ENCODE measurements at regions not wholly inside any gene's neighbourhood (a gene's known extent, or its start where the extent isn't known, plus 50 kb on each side); places are given as distances from the start of the nearest gene placed in this dataset.

DNA sequence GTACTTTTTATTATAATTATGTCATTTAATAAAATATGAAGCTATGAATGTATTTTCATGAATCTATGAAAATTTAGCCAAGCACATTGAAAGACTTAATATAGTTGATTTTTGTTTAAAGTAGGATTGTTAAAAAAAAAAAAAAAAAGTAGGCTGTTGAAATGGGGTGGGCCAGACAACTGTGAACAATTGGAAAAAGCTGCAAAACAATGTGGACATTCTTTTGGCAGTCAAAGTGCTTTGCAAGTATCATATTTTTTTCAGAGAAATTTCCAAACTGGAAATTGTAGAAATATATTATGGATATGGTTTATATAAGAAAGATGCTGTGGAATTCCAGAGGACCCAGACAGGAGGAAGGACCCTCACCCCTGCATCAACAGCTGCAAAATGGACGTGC lies 82.1 kb downstream of the ETAA1 start:
- H3K4me3 ChIP-seq (ENCODE audit: low read depth, low read length) = no peak overlapping the region
- TF ChIP-seq, protein P1, sequence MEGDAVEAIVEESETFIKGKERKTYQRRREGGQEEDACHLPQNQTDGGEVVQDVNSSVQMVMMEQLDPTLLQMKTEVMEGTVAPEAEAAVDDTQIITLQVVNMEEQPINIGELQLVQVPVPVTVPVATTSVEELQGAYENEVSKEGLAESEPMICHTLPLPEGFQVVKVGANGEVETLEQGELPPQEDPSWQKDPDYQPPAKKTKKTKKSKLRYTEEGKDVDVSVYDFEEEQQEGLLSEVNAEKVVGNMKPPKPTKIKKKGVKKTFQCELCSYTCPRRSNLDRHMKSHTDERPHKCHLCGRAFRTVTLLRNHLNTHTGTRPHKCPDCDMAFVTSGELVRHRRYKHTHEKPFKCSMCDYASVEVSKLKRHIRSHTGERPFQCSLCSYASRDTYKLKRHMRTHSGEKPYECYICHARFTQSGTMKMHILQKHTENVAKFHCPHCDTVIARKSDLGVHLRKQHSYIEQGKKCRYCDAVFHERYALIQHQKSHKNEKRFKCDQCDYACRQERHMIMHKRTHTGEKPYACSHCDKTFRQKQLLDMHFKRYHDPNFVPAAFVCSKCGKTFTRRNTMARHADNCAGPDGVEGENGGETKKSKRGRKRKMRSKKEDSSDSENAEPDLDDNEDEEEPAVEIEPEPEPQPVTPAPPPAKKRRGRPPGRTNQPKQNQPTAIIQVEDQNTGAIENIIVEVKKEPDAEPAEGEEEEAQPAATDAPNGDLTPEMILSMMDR (IDR thresholded peaks at IDR 0.05; ENCODE audit: borderline replicate concordance, insufficient read depth, low read depth, low read length) = no peak

DNA sequence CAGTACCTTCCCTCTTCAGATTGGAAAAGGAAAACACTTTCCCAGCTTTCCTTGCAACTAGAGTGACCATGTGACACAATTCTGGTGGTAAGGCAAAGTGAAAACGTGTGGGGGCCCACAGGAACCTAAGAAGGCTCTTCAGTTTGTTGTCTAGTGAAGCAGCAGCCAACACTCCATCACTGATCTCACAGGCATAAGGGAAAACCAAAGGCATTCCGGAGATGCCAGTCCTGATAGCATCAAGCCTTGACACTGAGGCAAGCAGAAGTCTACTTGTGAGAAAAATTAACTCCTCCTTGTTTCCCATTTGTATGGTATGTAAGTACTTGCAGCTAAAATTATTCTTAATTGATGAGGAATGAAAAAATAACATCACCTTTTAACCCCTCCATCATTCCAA lies 88.3 kb downstream of the ETAA1 start:
- TF ChIP-seq, protein P1 (IDR thresholded peaks at IDR 0.05; ENCODE audit: borderline replicate concordance, insufficient read depth, low read depth, low read length) = no peak
- H3K4me3 ChIP-seq (ENCODE audit: low read depth, low read length) = no peak overlapping the region

DNA sequence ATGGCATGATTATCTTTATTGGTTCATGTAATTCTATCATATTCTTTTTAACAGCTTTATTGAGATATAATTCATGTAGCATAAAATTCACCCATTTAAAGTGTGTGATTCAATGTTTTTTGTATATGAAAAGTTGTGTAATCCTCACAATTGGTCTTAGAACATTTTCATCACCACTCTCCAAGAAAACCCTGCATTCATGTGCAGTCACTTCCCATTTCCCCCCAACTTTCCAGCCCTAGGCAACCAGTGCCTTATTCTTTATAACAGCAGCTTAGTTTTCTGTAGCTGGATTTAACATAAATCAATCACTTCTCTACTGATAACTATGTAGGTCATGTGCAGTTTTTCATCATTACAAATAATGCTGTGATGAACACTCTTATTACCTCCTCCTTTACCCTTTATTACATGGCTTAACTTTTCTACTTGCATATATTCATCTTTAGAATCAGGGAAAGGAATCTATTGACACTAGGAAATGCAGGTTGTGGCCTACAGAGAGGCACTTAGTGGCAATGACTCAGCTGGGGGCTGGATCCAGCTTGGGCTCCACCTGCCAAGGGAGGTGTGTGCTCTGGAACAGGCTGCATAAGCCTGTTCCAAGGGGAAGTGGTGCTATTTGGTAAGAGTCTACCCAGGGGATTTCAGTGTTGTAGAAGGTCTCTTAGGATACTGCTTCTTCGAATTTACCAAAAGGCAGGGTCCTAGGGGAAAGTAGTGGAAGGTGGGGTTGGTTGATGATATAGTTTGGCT lies 89.1 kb downstream of the ETAA1 start:
- TF ChIP-seq, protein P1 (IDR thresholded peaks at IDR 0.05; ENCODE audit: borderline replicate concordance, insufficient read depth, low read depth, low read length) = no peak
- H3K4me3 ChIP-seq (ENCODE audit: low read depth, low read length) = no peak overlapping the region

DNA sequence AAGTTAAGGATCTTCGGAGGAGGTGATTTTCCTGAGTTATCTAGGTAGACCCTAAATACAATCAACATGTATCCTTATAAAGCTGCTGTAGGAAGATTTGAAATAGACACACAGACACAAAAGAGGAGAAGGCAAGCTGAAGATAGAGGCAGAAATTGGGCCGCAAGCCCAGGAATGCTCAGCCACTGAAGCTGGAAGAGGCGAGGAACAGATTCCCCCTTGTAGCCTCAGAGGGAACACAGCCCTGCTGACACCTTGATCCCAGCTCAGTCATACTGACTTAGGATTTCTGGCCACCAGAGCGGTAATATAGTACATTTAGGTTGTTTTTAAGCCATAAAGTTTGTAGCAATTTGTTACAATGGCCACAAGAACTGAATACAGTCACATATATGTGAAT lies 90.9 kb downstream of the ETAA1 start:
- TF ChIP-seq, protein P1 (IDR thresholded peaks at IDR 0.05; ENCODE audit: borderline replicate concordance, insufficient read depth, low read depth, low read length) = no peak
- H3K4me3 ChIP-seq (ENCODE audit: low read depth, low read length) = no peak overlapping the region

DNA sequence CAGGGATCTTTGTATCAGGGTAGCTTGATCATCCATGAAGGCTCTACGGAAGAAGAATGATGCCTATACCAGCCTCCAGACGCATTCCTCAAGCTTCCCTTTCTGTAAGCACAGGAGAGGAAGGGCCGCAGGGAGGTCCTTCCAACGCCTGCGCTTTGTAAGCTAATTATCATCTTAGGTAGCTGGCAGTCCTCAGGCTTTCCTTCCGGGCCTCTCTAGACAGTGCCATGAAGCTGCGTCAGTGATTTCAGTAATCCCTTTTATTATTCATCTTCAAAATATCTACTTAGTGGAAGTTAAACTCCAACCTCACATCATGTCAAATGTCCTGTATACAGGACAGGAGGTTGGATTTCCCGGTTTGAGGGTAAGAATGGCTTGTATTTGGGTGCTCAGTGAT lies 92.3 kb downstream of the ETAA1 start:
- TF ChIP-seq, protein P1 (IDR thresholded peaks at IDR 0.05; ENCODE audit: borderline replicate concordance, insufficient read depth, low read depth, low read length) = no peak

DNA sequence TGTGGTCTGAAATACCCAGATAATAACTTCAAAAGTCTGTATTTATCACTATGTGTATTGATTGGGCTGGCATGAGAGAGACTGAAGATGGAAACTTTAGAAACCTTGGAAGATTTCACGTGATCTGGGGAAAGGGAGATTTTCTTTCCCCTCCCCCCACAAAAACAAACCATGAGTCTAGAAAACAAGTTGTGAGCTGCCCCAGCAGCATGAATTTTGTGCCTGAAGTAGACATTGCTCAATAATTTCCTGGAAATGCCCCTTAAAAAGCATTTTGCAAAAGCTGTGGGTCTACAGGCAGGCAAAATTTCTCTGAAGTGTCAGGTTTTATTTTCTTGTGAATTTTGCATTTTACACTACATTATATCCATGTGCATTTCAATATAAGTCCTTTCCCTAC lies 101.8 kb downstream of the ETAA1 start:
- TF ChIP-seq, protein P1 (IDR thresholded peaks at IDR 0.05; ENCODE audit: borderline replicate concordance, insufficient read depth, low read depth, low read length) = no peak
- no peak overlapping the region for H3K4me3 ChIP-seq (ENCODE audit: low read depth, low read length)

More for the DNA sequence above, 92.3 kb downstream of the ETAA1 start:
- no peak overlapping the region for H3K4me3 ChIP-seq (ENCODE audit: low read depth, low read length)

DNA sequence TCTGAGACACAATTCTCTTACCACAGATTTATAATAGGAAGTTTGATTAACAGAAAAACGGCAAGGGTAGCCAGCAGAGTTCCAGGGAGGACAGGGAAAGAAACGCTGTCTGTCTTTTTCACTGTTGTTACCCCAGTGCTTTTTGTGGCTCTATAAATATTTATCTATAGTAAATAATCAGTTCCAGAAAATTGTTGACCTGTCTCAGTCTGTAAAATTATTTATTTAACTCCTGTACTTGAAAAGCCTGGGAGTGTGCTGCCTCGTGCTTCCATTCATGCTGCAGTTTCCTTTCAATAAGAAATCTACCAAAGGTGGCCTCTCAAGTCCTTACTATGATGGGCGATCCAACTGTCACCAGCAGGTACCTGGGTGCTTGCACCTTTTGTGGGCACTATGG lies 102.9 kb downstream of the ETAA1 start:
- H3K4me3 ChIP-seq (ENCODE audit: low read depth, low read length) = no peak overlapping the region
- TF ChIP-seq, protein P1 (IDR thresholded peaks at IDR 0.05; ENCODE audit: borderline replicate concordance, insufficient read depth, low read depth, low read length) = no peak
